Fibroblast of lung (primary cell): ENCODE measurements at regions not wholly inside any gene's neighbourhood (a gene's known extent, or its start where the extent isn't known, plus 50 kb on each side); places are given as distances from the start of the nearest gene placed in this dataset.

Experiments used
- DNase-seq, 2 donors: peaks; one replicate each; pipeline versions ENCODE4 v3.0.0 to v3.0.0-alpha.2; 2010; ENCODE audit warnings: low read depth in 2 of 2
- H2AFZ ChIP-seq: 2 replicates; pipeline ENCODE4 v1.5.1; 2012; ENCODE audit warnings: low read length, control low read depth, inconsistent platforms
- H3K27ac ChIP-seq: 2 replicates; pipeline ENCODE4 v1.5.1; 2011; ENCODE audit warnings: low read length, control low read depth; ENCODE audit not compliant: insufficient read depth
- H3K27me3 ChIP-seq: 2 replicates; pipeline ENCODE4 v1.5.1; 2011; ENCODE audit warnings: mild to moderate bottlenecking, low read length; ENCODE audit not compliant: control insufficient read depth, insufficient read depth
- H3K36me3 ChIP-seq: 2 replicates; pipeline ENCODE4 v1.5.1; 2011; ENCODE audit warnings: low read length; ENCODE audit not compliant: control insufficient read depth, insufficient read depth
- H3K4me1 ChIP-seq: 2 replicates; pipeline ENCODE4 v1.5.1; 2011; ENCODE audit warnings: low read length; ENCODE audit not compliant: control insufficient read depth, insufficient read depth; ENCODE audit errors: extremely low read depth
- H3K4me2 ChIP-seq: 2 replicates; pipeline ENCODE4 v1.5.1; 2011; ENCODE audit warnings: low read length, control low read depth; ENCODE audit not compliant: insufficient read depth; ENCODE audit errors: extremely low read depth
- H3K4me3 ChIP-seq, 4 experiments: fragments of 200-600 bp in 1 of 4; sonication (generic) in 1 of 4; replicated peaks in 1 of 4; 2 replicates each; pipeline ENCODE4 v1.5.1; 2011 to 2016; ENCODE audit warnings: low read length in 4 of 4, low read depth in 3 of 4, mild to moderate bottlenecking in 3 of 4, control low read depth in 2 of 4, inconsistent platforms in 1 of 4, mixed read lengths in 1 of 4; ENCODE audit not compliant: insufficient read depth in 1 of 4; ENCODE audit errors: control extremely low read depth in 1 of 4
- H3K79me2 ChIP-seq: 2 replicates; pipeline ENCODE4 v1.5.1; 2012; ENCODE audit warnings: mild to moderate bottlenecking, low read length, inconsistent platforms; ENCODE audit not compliant: control insufficient read depth, insufficient read depth
- H3K9ac ChIP-seq: 2 replicates; pipeline ENCODE4 v1.5.1; 2011; ENCODE audit warnings: mild to moderate bottlenecking, low read length, control low read depth; ENCODE audit not compliant: insufficient read depth
- H3K9me3 ChIP-seq: 2 replicates; pipeline ENCODE4 v1.5.1; 2012; ENCODE audit warnings: low read depth, low read length; ENCODE audit not compliant: control insufficient read depth, insufficient read depth
- H4K20me1 ChIP-seq: 2 replicates; pipeline ENCODE4 v1.5.1; 2011; ENCODE audit warnings: low read length; ENCODE audit not compliant: control insufficient read depth, insufficient read depth; ENCODE audit errors: extremely low read depth
- CTCF ChIP-seq, 2 donors: IDR thresholded peaks in 1 of 2; conservative IDR thresholded peaks in 1 of 2; 1 replicate in 1 of 2; 2 replicates in 1 of 2; pipeline ENCODE4 v1.5.1; 2011 to 2012; ENCODE audit warnings: low read length in 2 of 2, control low read depth in 1 of 2, inconsistent platforms in 1 of 2, low read depth in 1 of 2, mild to moderate bottlenecking in 1 of 2
- EZH2 ChIP-seq: IDR thresholded peaks from 2 replicates; pipeline ENCODE4 v1.5.1; 2012; ENCODE audit warnings: low read length, control low read depth, mild to moderate bottlenecking; ENCODE audit errors: missing control alignments

DNA sequence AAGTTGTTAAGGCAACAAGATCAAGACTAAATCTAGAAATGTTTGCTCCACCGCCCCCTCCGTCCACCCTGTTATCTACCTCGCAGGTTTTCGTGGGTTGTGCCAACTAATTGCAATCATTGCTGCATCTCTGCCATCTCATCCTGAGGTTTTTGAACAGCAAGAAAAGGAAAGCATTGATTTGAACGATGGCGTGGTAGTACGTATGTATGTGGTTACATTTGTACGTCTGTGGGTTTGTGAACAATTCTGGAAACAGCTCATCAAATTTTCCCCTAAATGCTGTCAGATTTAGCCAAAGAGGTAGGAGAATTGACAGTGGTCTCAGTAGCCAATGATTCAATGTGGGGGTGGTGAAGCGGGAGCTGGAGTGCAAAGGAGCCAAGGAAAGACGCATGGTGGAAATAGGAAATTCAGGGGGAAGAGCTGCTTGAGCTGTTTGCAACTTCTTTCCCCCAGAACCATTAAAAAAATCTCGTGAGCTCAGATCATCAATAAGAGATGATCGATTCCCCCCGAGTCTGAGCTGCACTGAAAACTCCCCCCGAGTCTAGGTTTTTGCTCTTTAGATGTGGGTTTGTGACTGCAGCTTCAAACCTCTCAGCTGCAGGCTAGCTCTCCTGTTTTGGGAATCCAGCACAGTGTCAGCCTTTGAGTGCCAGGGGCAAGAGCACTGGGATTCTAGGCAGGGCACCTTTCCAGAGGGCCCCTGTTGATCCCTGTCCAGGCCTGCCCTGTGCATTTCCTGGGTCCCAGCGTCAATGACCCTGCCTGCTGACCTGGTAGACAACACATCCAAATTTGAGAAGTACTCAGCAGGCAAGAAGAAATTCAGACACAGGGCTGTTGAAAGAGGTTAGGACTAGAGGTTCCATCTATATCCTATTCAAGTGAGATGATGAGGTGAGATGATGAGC, 72.6 kb upstream of the LY86 start:
- TF ChIP-seq EZH2 (no peak), CTCF (conservative IDR thresholded peaks at IDR 0.05 in 1 of 2, IDR thresholded peaks at IDR 0.05 in 1 of 2; ENCODE audit: low read depth in 1 of 2, low read length in 2 of 2) (no peak)
- H3K4me2 ChIP-seq: no peak overlapping the region
- H4K20me1 ChIP-seq: no peaks in the 10 kb centered on the region
- no peaks in the 10 kb centered on the region for H3K9me3 ChIP-seq
- H2AFZ ChIP-seq: no peak overlapping the region
- DNase-seq: no peak
- no peak overlapping the region for H3K4me3 ChIP-seq
- no peaks in the 10 kb centered on the region for H3K79me2 ChIP-seq
- no peak overlapping the region for H3K9ac ChIP-seq
- H3K27me3 ChIP-seq: no peaks in the 10 kb centered on the region
- no peaks in the 10 kb centered on the region for H3K4me1 ChIP-seq
- no peaks in the 10 kb centered on the region for H3K36me3 ChIP-seq
- H3K27ac ChIP-seq: no peak overlapping the region

- Histone ChIP-seq H2AFZ (no peak overlapping the region), H3K27ac (no peak overlapping the region), H3K79me2 (no peaks in the 10 kb centered on the region), H3K9ac (no peak overlapping the region), H3K27me3 (no peaks in the 10 kb centered on the region), H3K4me3 (no peak overlapping the region), H4K20me1 (no peaks in the 10 kb centered on the region), H3K36me3 (no peaks in the 10 kb centered on the region), H3K9me3 (no peaks in the 10 kb centered on the region), H3K4me1 (no peaks in the 10 kb centered on the region), H3K4me2 (no peak overlapping the region)
- no peak for TF ChIP-seq EZH2
- no peak for DNase-seq
Observed at GRCh38 chr6:6516666-6517458, 71.7 kb upstream of the LY86 start.

DNA sequence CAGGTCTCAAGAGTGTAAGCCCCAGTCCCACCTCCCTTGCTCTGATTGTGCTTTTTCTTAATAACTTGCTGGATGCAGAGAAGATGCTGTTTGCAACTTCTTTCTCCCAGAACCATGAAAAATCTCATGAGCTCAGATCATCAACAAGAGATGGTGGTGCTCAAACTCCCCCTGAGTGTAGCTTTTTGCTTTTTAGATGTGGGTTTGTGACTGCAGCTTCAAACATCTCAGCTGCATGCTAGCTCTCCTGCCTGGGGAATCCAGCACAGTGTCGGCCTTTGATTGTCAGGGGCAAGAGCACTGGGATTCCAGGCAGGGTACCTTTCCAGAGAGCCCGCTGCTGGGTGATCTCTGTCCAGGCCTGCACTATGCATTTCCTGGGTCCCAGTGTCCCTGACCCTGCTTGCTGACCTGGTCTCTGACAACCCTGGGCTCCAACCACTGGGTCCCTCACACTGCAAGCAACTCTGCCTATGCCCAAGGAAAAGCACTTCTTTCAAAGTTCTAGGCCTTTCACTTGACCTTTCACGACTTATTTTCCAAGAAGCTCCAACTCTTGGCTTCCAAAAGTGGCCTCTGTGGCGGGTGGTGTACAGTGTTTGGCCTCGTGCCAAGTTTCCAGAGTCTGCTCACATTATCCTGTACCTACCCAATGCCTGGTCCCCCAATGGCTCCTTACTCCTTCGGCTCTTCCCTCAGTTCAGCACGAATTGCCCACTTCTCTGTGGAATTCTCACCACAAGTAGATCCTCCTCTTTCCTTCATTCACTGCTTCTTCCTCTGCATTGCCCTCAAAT, 69.7 kb upstream of the LY86 start:
- no peak overlapping the region for H3K4me3 ChIP-seq
- no peak overlapping the region for H3K4me2 ChIP-seq
- H3K27me3 ChIP-seq: no peaks in the 10 kb centered on the region
- DNase-seq: no peak
- TF ChIP-seq EZH2: no peak
- no peak for TF ChIP-seq CTCF (conservative IDR thresholded peaks at IDR 0.05 in 1 of 2, IDR thresholded peaks at IDR 0.05 in 1 of 2; ENCODE audit: low read depth in 1 of 2, low read length in 2 of 2)
- no peak overlapping the region for H3K27ac ChIP-seq
- H3K36me3 ChIP-seq: no peaks in the 10 kb centered on the region
- H3K9ac ChIP-seq: no peak overlapping the region
- H4K20me1 ChIP-seq: no peaks in the 10 kb centered on the region
- H3K4me1 ChIP-seq: no peaks in the 10 kb centered on the region
- no peaks in the 10 kb centered on the region for H3K9me3 ChIP-seq
- H3K79me2 ChIP-seq: no peaks in the 10 kb centered on the region
- no peak overlapping the region for H2AFZ ChIP-seq
